Upper lobe of left lung (tissue), 4 donors: ENCODE measurements at regions not wholly inside any gene's neighbourhood (a gene's known extent, or its start where the extent isn't known, plus 50 kb on each side); places are given as distances from the start of the nearest gene placed in this dataset.

Experiments used
- EP300 ChIP-seq, 4 donors: sonication (generic); formaldehyde crosslinking; IDR thresholded peaks; one replicate each; pipeline ENCODE4 v1.5.1; 2017; ENCODE audit warnings: antibody characterized with exemption in 4 of 4, control low read depth in 2 of 4
- POLR2A ChIP-seq, 4 donors: fragments of 450-650 bp; IDR thresholded peaks; one replicate each; pipeline ENCODE4 v1.5.1; 2016 to 2017; ENCODE audit warnings: antibody characterized with exemption in 4 of 4, mild to moderate bottlenecking in 2 of 4
- POLR2AphosphoS5 ChIP-seq, 2 donors: sonication (generic); formaldehyde crosslinking; IDR thresholded peaks; one replicate each; pipeline ENCODE4 v1.5.1; 2017; ENCODE audit warnings: antibody characterized with exemption in 2 of 2
- TF ChIP-seq, protein P1 (sequence below), 6 experiments: fragments of 450-650 bp in 4 of 6; fragments of 200-600 bp in 2 of 6; sonication (generic) in 2 of 6; IDR thresholded peaks; one replicate each; pipeline ENCODE4 v1.5.1; 2016 to 2019; ENCODE audit warnings: antibody characterized with exemption in 6 of 6

DNA sequence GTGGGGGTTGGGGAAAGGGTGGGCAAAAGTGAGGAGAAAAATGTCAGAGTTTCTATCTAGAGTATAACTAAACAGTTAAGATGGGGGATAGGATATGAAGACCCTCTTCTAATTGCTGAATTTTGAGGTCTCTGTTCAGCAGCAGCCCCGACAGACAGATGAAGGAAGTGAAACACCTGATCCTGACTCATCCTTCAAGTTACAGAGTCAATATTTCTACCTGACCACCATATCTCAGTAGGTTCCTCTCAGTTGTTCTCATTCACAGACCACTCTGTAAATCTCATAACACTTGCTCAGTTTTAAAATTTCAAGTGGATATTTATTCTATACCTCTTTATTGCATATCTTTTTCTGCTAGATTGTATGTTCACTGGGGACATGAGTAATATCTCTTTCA is 69.5 kb downstream of the CCDC54 start:
- TF ChIP-seq POLR2A (IDR thresholded peaks at IDR 0.05) (no peak), EP300 (IDR thresholded peaks at IDR 0.05) (no peak), POLR2AphosphoS5 (IDR thresholded peaks at IDR 0.05) (no peak)
- TF ChIP-seq, protein P1, sequence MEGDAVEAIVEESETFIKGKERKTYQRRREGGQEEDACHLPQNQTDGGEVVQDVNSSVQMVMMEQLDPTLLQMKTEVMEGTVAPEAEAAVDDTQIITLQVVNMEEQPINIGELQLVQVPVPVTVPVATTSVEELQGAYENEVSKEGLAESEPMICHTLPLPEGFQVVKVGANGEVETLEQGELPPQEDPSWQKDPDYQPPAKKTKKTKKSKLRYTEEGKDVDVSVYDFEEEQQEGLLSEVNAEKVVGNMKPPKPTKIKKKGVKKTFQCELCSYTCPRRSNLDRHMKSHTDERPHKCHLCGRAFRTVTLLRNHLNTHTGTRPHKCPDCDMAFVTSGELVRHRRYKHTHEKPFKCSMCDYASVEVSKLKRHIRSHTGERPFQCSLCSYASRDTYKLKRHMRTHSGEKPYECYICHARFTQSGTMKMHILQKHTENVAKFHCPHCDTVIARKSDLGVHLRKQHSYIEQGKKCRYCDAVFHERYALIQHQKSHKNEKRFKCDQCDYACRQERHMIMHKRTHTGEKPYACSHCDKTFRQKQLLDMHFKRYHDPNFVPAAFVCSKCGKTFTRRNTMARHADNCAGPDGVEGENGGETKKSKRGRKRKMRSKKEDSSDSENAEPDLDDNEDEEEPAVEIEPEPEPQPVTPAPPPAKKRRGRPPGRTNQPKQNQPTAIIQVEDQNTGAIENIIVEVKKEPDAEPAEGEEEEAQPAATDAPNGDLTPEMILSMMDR (IDR thresholded peaks at IDR 0.05) = no peak
